GM23338 (cell line): ENCODE measurements at regions not wholly inside any gene's neighbourhood (a gene's known extent, or its start where the extent isn't known, plus 50 kb on each side); places are given as distances from the start of the nearest gene placed in this dataset.

ENCODE experiments used
- ATAC-seq: fragments of 200-7000 bp; cut with Tn5 transposase; 3 replicates; pipeline ENCODE4 v1.9.1; 2020
- DNase-seq: peaks from one replicate; pipeline ENCODE4 v3.0.0-alpha.2; 2015; ENCODE audit warnings: low spot score
- H2AFZ ChIP-seq: fragments of 200-600 bp; sonication (generic); 2 replicates; pipeline ENCODE4 v1.8.0; 2016; ENCODE audit warnings: antibody characterized with exemption, mild to moderate bottlenecking, moderate library complexity
- H3F3A ChIP-seq: fragments of 200-600 bp; sonication (generic); replicated peaks from 2 replicates; pipeline ENCODE4 v1.8.0; 2017; ENCODE audit warnings: antibody characterized with exemption, mixed run types, low read depth
- H3K27ac ChIP-seq: fragments of 200-600 bp; sonication (generic); 2 replicates; pipeline ENCODE4 v1.6.1; 2016; ENCODE audit warnings: low read depth
- H3K27me3 ChIP-seq: fragments of 200-600 bp; sonication (generic); 2 replicates; pipeline ENCODE4 v1.8.0; 2016; ENCODE audit warnings: mild to moderate bottlenecking, mixed run types, moderate library complexity; ENCODE audit not compliant: insufficient read depth
- H3K36me3 ChIP-seq: fragments of 200-600 bp; sonication (generic); 2 replicates; pipeline ENCODE4 v1.8.0; 2016; ENCODE audit warnings: mild to moderate bottlenecking; ENCODE audit not compliant: insufficient read depth
- H3K4me1 ChIP-seq: fragments of 200-600 bp; sonication (generic); 2 replicates; pipeline ENCODE4 v1.8.0; 2016; ENCODE audit warnings: mild to moderate bottlenecking, moderate library complexity; ENCODE audit not compliant: insufficient read depth
- H3K4me2 ChIP-seq: fragments of 200-600 bp; sonication (generic); 2 replicates; pipeline ENCODE4 v1.7.1; 2017; ENCODE audit warnings: mixed run types
- H3K4me3 ChIP-seq: fragments of 200-600 bp; sonication (generic); 2 replicates; pipeline ENCODE4 v1.6.1; 2016; ENCODE audit warnings: mixed run types
- H3K79me2 ChIP-seq: fragments of 200-600 bp; sonication (generic); replicated peaks from 2 replicates; pipeline ENCODE4 v1.8.0; 2017; ENCODE audit warnings: mild to moderate bottlenecking; ENCODE audit not compliant: insufficient read depth
- H3K9me2 ChIP-seq: fragments of 200-600 bp; sonication (generic); 2 replicates; pipeline ENCODE4 v1.8.0; 2017; ENCODE audit not compliant: insufficient read depth
- H4K20me1 ChIP-seq: fragments of 200-600 bp; sonication (generic); replicated peaks from 2 replicates; pipeline ENCODE4 v1.8.0; 2017; ENCODE audit warnings: mild to moderate bottlenecking; ENCODE audit not compliant: insufficient read depth
- H3K27ac Mint-ChIP-seq: 2 replicates; pipeline ENCODE4 v1.8.0; 2020; ENCODE audit warnings: inconsistent platforms, mild to moderate bottlenecking, moderate library complexity, mixed read lengths
- H3K27me3 Mint-ChIP-seq: 3 replicates; pipeline ENCODE4 v1.8.0; 2022; ENCODE audit warnings: low read depth, mild to moderate bottlenecking, moderate library complexity, mixed read lengths, inconsistent platforms; ENCODE audit not compliant: insufficient read depth, poor library complexity
- H3K36me3 Mint-ChIP-seq: 3 replicates; pipeline ENCODE4 v1.8.0; 2021; ENCODE audit warnings: low read depth, mild to moderate bottlenecking, inconsistent platforms, moderate library complexity, mixed read lengths
- H3K4me1 Mint-ChIP-seq: 3 replicates; pipeline ENCODE4 v1.8.0; 2020; ENCODE audit warnings: mild to moderate bottlenecking, inconsistent platforms, mixed read lengths
- H3K4me3 Mint-ChIP-seq: 3 replicates; pipeline ENCODE4 v1.8.0; 2021; ENCODE audit warnings: moderate library complexity, mild to moderate bottlenecking, inconsistent platforms, mixed read lengths
- H3K9me3 Mint-ChIP-seq: 3 replicates; pipeline ENCODE4 v1.8.0; 2020; ENCODE audit warnings: moderate library complexity, mild to moderate bottlenecking, inconsistent platforms, mixed read lengths
- CREB1 ChIP-seq: fragments of 250-450 bp; sonication (Bioruptor Pico); IDR thresholded peaks from 2 replicates; pipeline ENCODE4 v1.5.0; 2020; ENCODE audit warnings: low read depth, mild to moderate bottlenecking, moderate library complexity
- EZH2phosphoT487 ChIP-seq: fragments of 200-600 bp; sonication (generic); IDR thresholded peaks from one replicate; pipeline ENCODE4 v1.8.1; 2018; ENCODE audit warnings: antibody characterized with exemption; ENCODE audit not compliant: unreplicated experiment
- NANOG ChIP-seq: IDR thresholded peaks from 2 replicates; pipeline ENCODE4 v1.6.1; 2016; ENCODE audit warnings: antibody characterized with exemption, borderline replicate concordance
- POLR2AphosphoS5 ChIP-seq: IDR thresholded peaks from 2 replicates; pipeline ENCODE4 v1.6.1; 2016; ENCODE audit warnings: antibody characterized with exemption, low read depth
- STAT1 ChIP-seq: IDR thresholded peaks from one replicate; pipeline ENCODE4 v1.6.1; 2016; ENCODE audit warnings: antibody characterized with exemption; ENCODE audit not compliant: unreplicated experiment
- ZNF331 ChIP-seq: fragments of 250-450 bp; sonication (Bioruptor Pico); IDR thresholded peaks from 2 replicates; pipeline ENCODE4 v1.5.0; 2020; ENCODE audit warnings: low read depth, mild to moderate bottlenecking, moderate library complexity
- ZNF462 ChIP-seq: fragments of 250-450 bp; sonication (Bioruptor Pico); IDR thresholded peaks from 2 replicates; pipeline ENCODE4 v1.5.0; 2020; ENCODE audit warnings: mild to moderate bottlenecking, moderate library complexity
- TF ChIP-seq, protein P1 (sequence below): IDR thresholded peaks from 2 replicates; pipeline ENCODE4 v1.6.1; 2016; ENCODE audit warnings: antibody characterized with exemption

GRCh38 chr12:98059659-98060343 lies 455.6 kb upstream of the TMPO start:
- Histone ChIP-seq H3K27me3 (no peaks in the 10 kb centered on the region), H3K36me3 (no peaks in the 10 kb centered on the region), H2AFZ (no peak overlapping the region), H3K4me3 (no peak overlapping the region), H3K4me1 (peaks cover 19% of the 10 kb centered on the region; the same call in 1 of the 2 replicates), H3F3A (no peaks in the 10 kb centered on the region), H3K79me2 (no peaks in the 10 kb centered on the region), H3K27ac (no peak overlapping the region), H3K9me2 (peaks cover 2% of the 10 kb centered on the region), H3K4me2 (no peak overlapping the region), H4K20me1 (no peaks in the 10 kb centered on the region)
- DNase-seq (no peak), ATAC-seq (no peak)
- TF ChIP-seq STAT1 (no peak), CREB1 (no peak)
- Mint-ChIP-seq H3K9me3 (no peaks in the 10 kb centered on the region), H3K4me3 (no peak overlapping the region), H3K27me3 (no peaks in the 10 kb centered on the region), H3K4me1 (peaks cover 9% of the 10 kb centered on the region; the same call in 1 of the 3 replicates), H3K27ac (no peak overlapping the region), H3K36me3 (no peaks in the 10 kb centered on the region)

- H3K9me3 Mint-ChIP-seq, result no peaks in the 10 kb centered on the region
Observed at GRCh38 chr12:98060411-98060810, 455.0 kb upstream of the TMPO start.

More at GRCh38 chr12:98060411-98060810, 455.0 kb upstream of the TMPO start:
- Histone ChIP-seq H3K4me3 (no peak overlapping the region), H3K4me2 (no peak overlapping the region), H3K27me3 (no peaks in the 10 kb centered on the region), H3K36me3 (no peaks in the 10 kb centered on the region), H4K20me1 (no peaks in the 10 kb centered on the region), H2AFZ (no peak overlapping the region), H3F3A (no peaks in the 10 kb centered on the region), H3K27ac (no peak overlapping the region), H3K79me2 (no peaks in the 10 kb centered on the region), H3K4me1 (peaks cover 19% of the 10 kb centered on the region; the same call in 1 of the 2 replicates), H3K9me2 (peaks cover 3% of the 10 kb centered on the region)
- Mint-ChIP-seq H3K27ac (no peak overlapping the region), H3K36me3 (no peaks in the 10 kb centered on the region), H3K27me3 (no peaks in the 10 kb centered on the region), H3K4me1 (peaks cover 9% of the 10 kb centered on the region; the same call in 1 of the 3 replicates), H3K4me3 (no peak overlapping the region)
- DNase-seq (no peak), ATAC-seq (no peak)
- TF ChIP-seq STAT1 (no peak), NANOG (no peak), ZNF462 (CRISPR knock-in tag) (no peak), ZNF331 (CRISPR knock-in tag) (no peak), POLR2AphosphoS5 (no peak), EZH2phosphoT487 (no peak)
- TF ChIP-seq, protein P1, sequence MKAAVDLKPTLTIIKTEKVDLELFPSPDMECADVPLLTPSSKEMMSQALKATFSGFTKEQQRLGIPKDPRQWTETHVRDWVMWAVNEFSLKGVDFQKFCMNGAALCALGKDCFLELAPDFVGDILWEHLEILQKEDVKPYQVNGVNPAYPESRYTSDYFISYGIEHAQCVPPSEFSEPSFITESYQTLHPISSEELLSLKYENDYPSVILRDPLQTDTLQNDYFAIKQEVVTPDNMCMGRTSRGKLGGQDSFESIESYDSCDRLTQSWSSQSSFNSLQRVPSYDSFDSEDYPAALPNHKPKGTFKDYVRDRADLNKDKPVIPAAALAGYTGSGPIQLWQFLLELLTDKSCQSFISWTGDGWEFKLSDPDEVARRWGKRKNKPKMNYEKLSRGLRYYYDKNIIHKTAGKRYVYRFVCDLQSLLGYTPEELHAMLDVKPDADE, result no peak
